ENCODE measurements at regions not wholly inside any gene's neighbourhood (a gene's known extent, or its start where the extent isn't known, plus 50 kb on each side); places are given as distances from the start of the nearest gene placed in this dataset.
"Not testable (repeated sequence)": the region's sequence is repeated elsewhere in the genome, so short reads cannot be mapped to it uniquely, and the experiment has no call there.

DNA sequence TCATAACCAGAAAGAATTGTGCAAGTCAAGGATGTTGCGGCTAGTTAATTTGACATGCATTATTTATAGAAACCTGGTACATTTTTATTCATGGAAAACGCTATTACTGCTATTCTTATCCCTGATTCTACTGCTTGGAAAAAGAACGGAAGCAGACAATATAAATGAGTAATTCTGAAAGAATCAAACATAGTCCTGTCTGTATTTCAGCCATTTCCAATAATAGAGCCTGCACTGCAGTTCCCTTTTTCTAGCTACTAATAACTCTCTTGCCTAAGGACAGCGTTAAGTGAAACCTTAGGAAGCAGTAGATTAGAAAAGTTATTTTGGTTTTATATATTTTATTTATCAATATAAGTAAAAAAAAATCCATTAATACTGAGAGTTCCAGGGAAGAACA, 414.9 kb downstream of the CYLC2 start:
- DNase-seq = no peak

DNA sequence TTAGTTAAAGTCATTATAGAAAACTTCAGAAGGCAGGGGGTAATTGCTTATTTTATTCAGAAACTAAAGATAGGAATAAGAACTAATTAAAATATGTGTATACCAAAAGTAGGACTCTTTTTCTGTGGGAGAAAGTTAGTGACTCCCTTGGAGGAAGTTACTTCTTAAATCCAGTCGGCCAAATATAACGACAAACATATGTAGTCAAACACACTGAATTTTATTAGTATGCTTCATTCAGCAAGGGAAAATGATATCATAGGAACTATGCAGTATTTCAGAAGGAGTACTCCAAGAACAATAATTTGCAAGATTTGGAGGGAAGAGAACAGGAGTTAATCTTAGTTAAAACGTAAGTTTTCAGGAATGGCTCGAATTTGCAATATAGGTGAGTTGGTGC, 432.6 kb downstream of the CYLC2 start:
- DNase-seq = no peak

DNA sequence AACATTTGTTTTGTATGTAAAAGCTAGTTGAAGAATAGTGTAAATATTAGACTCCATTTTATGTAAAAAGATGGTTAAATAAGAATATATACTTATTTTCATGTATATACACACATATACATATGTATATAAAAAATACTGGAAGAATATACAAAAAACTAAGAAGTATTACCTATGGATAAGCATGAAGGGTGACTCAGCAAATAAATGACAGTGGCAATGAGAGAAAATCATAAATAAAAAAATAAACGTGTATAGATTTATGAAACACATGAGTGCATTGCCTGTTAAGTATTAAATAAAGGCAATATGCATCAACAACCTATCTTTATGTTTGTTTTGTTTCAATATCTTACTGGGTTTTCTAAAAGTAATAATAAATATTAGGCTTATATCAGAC, 435.3 kb downstream of the CYLC2 start:
- DNase-seq = no peak

DNA sequence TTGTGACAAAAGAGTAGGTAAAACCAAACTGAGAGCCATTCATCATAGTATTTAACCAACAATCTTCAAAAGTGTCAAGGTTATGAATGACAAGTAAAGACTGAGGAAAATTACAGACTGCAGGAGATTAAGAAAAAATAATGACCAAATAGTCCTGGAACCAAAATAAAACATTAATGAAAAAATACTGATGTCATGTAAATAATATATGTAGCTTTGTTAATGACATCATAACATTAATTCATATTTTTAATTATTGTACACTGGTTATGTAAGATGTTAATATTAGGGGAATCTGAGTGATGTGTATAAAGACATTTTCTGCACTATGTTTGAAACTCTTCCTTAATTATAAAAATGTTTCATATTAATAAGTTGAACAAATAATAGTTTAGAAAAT, 436.7 kb downstream of the CYLC2 start:
- no peak for DNase-seq

DNA sequence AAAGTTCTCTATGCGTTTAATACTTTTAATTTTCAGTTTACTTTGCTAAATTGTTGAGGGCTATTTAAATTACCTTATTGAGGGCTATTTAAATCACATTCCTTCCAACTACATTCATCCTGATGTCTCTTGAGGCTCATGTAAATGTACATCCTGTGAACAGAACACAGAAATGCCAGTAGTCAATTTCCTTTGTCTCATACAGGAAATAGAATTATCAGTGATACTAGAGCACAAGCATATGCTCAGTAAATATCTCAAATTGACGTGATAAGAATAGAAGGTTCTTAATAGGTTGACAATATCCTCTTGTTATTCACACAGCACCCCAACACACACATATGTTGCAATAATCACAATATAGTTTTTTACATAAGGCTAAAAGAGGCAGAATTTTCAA, 449.0 kb downstream of the CYLC2 start:
- no peak for DNase-seq

DNA sequence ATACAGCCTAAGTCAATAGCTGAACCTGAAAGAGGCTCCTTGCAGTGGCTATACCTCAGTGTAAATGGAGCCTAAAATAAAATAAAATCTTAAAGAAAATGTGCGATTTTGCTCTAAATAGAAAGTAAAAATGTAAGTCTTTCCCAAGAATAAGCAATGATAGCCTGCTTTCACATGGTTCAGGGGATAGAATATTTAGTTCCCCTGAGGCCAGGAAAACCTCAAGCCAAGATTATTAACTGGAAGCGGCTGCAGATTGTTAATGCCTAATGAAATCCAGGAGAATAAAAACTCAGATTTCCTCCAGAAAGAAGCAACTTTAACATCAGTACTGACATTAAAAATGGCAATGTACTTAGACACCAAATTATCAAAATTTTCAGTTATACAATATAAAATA, 463.7 kb downstream of the CYLC2 start:
- no peak for DNase-seq

DNA sequence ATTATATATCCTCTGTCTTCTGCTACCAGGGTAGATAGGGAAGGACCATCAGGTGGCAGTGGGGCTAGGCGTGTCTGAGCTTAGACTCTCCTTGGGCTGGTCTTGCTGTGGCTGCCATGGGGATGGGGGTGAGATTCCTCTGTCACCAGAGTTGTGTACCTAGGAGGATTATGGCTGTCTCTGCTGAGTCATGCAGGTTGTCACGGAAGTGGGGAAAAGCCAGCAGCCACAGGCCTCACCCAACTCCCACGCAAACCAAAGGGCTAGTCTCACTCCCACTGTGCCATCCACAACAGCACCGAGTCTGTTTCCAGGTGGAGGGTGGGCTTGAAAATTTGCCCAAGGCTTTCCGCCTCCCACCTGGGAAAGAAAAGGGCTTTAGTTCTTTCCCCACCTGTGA, 476.1 kb downstream of the CYLC2 start:
- no peak for DNase-seq

DNA sequence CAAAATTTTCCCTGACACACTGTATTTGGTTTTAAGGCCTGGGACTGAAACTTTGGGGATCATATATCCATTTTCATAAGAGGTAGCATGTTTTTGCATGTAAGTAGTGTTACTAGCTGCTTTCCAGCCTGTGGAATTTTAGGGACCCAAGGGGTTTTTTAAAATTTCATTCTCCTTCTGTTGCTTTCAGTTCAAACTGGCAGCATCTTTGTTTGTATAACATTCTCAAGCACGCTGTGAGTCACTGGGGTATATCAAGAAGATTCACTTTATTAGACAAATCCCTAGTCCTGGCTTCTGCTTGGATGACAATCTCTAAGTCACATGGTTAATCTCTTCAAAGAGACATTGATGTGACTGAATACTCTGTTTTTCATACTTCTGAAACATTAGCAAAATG, 479.0 kb downstream of the CYLC2 start:
- DNase-seq = no peak

DNA sequence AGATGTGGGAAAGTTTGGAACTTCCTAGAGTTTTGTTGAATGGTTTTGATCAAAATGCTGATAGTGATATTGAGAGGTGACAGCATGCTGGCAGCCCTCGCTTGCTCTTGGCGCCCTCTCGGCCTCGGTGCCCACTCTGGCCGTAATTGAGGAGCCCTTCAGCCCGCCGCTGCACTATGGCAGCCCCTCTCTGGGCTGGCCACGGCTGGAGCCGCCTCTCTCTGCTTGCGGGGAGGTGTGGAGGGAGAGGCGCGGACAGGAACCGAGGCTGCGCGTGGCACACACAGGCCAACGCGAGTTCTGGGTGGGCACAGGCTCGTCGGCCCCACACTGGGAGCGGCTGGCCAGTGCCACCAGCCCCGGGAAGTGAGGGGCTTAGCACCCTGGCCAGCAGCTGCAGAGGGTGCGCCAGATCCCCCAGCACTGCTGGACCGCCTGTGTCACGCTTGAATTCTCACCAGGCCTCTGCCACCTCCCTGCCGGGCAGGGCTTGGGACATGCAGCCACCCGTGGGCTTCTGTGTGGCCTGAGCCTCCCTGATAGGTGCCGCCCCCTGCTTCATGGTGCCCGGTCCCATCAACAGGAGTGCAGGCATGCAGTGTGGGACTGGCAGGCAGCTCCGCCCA, 488.5 kb downstream of the CYLC2 start:
- no peak for DNase-seq

DNA sequence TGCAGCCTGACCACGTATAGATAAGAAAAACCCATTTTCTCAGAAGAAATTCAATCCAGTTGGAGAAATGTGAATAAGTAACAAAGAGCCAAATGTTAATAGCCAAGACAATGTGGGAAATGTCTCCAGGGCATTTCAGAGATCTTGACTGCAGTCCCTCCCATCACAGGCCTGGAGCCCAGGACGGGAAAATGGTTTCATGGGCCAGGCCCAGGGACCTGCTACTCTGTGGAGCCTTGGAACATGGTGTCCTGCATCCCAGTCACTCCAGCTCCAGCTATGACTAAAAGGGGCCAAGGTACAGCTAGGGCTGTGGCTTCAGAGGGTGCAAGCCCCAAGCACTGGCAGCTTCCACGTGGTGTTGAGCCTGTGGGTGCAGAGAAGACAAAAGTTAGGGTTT, 490.0 kb downstream of the CYLC2 start:
- no peak for DNase-seq

DNA sequence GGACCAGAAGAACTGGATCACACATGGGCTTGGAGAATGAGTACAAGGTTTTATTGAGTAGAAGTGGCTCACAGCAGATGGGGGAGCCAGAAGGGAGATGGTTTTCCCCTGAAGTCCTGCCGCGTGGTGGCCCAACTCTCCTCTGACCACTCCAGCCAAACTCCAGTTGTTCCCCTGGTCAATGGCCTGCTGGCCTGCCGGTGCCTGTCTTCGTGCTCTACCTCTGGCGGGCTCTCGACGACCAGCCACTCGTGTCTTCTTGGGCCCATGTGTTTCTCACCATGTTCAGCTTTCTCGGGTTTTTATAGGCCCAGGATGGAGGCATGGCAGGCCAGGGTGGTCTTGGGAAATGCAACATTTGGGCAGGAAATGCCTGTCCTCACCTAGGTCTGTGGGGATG, 519.6 kb downstream of the CYLC2 start:
- DNase-seq = no peak

DNA sequence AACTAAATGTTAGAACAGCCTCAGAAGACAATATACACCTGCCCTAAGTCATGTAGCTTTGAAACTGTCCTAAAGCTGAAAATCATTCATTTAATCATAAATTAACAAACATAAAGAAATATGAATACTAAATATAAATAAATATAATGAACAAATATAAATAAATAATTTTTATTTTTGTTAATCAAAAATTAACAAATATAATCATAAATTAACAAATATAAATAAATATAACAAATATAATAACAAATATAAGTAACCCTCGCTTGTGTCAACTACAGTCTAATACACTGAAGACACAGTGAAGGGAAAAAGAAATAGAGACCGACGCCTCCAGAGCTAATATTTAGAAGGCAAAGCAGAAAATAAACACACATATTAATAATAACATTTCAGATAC, 527.3 kb downstream of the CYLC2 start:
- no peak for DNase-seq

DNA sequence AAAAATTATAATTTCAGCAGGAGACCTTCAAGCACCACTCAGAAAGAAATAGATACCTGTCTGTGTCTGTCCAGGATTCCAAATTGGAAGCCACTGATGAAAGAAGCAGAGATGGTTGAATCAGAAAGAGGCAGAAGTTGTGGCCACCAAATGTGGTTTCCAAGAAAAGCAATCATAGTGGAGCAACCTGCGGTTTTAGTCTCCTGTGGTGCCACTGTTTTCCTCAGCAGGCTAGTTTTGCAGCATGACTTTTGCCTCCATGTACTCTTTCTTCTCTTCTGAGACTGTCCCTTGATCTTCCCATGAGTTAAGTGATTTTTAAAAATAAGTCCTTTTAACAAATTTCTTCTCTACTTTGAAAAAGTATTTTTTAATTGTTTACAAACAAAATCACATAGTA, 535.8 kb downstream of the CYLC2 start:
- no peak for DNase-seq

DNA sequence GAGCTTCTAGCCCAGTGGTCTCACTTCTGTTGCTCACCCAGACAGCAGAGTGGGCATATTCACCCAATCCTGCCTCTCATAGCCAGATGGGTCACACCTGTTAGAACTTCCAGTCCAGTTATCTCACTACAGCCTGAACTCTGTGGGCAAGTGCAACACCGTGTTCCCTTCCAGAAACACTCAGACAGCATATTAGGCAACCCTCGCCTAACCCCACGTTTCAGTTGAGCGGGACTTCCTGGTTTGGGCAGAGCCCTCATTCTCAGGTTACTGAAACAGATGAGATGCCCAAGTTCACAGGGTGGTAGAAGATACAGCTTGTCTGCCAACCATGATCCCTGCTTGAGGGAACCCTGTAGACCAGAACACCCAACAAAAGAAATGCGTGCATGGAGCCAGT, 538.2 kb downstream of the CYLC2 start:
- no peak for DNase-seq

DNA sequence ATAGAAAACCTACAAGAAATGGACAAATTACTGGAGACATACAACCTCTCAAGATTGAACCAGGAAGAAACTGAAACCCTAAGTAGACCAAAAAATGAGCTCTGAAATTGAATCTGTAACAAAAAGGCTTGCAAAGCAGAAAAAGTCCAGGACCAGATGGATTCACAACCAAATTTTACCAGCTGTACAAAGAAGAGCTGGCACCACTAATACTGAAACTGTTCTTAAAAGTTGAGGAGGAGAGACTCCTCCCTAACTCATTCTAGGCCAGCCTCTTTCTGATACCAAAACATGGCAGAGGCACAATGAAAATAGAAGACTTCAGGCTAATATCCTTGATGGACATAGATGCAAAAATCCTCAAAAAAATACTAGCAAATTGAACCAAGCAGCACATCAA, 542.3 kb downstream of the CYLC2 start:
- no peak for DNase-seq

DNA sequence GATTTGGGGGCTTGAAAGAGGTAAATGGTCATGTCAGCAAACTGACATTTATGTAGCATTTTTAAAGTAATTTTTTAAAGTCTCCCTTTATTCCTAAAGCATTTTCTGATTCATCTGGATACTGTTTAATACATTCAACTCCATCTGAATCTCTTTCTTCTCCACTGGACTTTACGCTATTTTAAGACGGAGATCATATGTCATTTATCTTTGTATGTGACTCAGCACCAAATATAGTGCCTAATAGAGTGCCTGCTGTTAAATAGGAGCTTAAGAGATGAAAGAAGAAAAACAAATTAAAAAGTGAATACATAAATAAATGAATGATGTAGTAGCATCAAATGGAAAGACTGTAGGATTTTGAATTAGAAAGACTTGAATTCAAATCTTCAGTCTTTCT, 548.8 kb upstream of the SMC2 start:
- DNase-seq = no peak

DNA sequence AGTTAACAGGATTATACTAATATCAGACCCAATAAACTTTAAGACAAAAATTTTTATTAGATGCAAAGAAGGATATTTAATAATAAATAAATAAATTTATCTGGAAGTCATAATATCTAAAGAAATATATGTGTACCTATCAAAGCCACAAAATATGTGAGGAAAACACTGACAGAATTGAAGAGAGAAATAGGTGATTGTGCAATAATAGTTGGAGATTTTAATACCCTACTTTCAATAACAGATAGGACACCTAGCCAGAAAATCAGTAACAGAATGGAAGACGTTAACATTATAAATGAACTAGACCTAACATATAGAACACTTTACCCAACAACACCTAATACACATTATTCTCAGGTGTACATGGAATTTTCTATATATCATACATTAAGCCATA, 541.4 kb upstream of the SMC2 start:
- no peak for DNase-seq

DNA sequence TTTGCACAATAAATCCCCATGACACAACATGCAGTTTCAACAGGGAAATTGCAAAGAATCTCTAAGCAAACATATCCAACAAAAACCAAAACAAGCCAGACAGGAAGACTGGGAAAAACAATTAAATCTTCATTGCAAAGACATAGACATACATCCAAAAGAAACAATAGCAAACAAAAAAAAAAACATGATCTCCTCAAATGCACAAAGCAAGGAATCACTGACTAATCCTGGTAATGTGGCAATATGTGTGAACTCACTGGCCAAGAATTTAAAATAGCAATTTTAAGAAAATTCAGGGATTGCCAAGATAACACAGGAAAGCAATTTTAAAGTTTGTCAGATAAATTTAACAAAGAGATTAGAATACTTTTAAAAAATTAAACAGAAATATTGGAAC, 520.1 kb upstream of the SMC2 start:
- DNase-seq = no peak

DNA sequence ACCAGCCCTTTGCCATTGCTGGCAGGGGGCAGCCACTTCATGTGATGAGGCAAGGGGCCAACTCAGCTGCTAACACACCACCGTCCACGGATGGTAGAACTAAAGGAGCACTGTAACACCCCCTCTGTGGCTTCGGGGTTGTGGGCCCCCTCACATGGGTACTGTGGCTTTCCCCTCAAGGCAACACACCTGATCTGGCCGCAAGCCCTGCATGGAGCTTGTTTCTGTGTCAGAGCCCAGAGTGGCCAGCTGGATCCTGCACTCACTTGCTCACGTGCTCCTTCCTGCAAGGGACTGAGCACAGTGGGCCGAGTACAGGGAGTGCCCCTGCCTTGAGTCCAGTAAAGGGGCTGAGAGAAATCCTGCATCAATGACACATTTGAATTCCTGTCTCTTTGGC, 507.4 kb upstream of the SMC2 start:
- no peak for DNase-seq

DNA sequence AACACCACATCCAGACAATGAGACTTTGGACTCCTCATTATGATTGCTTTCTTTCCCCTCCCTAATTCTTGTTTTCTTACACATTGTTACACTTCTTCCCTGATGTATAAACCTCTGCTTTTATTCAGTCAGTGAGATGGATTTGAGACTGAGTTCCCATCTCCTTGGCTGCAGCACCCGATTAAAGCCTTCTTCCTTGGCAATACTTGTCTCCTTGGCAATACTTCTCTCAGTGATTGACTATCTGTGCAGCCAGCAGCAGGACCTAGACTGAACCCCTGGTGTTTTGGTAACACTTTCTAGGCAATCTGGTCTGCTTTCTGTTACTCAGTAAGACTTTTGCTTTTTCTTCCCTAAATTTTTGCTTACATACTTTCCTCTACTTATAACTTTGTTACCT, 492.8 kb upstream of the SMC2 start:
- no peak for DNase-seq

DNA sequence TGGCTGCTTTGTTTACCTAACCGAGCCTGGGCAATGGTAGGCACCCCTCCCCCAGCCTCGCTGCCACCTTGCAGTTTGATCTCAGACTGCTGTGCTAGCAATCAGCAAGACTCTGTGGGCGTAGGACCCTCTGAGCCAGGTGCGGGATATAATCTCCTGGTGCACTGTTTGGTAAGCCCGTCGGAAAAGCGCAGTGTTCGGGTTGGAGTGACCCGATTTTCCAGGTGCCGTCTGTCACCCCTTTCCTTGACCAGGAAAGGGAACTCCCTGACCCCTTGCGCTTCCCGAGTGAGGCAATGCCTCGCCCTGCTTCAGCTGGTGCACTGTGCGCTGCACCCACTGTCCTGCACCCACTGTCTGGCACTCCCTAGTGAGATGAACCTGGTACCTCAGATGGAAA, 482.2 kb upstream of the SMC2 start:
- DNase-seq = not testable (repeated sequence)

DNA sequence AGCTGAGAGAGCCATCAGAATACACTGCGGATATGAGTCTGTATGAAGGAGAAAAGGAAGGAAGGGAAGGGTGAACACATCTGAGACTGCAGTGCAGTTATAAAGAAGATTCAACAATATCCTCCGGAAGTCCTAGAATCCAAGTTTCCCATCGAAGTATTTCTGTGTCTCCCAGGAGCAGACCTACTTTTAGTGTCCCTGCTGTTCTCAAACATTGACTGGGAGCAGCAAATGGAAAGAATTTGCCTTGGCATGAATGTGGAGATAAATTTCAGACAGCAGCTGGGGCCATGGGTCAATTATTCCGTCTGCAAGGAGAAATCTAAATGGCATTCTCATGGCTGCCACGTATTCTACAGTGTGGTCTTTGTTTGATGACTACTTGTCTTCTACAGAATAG, 478.1 kb upstream of the SMC2 start:
- DNase-seq = no peak

DNA sequence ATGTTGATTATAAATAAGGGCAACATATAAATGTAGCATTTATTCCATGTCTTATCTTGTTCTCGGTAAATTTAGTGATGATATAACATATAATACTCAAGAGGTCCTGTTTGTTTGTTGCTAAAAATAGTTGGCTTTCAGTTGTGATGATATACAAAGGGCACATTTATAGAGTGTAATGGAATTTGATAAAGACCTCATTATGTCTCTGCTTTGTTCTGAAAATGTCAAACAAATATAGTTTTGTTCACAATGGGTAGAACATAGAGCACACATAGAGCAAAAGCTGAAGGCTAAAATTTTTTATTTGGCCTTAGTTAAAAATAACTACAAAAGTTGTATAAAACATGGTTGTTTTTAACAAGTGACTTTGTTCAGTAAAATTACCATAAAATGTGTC, 477.1 kb upstream of the SMC2 start:
- DNase-seq = no peak

DNA sequence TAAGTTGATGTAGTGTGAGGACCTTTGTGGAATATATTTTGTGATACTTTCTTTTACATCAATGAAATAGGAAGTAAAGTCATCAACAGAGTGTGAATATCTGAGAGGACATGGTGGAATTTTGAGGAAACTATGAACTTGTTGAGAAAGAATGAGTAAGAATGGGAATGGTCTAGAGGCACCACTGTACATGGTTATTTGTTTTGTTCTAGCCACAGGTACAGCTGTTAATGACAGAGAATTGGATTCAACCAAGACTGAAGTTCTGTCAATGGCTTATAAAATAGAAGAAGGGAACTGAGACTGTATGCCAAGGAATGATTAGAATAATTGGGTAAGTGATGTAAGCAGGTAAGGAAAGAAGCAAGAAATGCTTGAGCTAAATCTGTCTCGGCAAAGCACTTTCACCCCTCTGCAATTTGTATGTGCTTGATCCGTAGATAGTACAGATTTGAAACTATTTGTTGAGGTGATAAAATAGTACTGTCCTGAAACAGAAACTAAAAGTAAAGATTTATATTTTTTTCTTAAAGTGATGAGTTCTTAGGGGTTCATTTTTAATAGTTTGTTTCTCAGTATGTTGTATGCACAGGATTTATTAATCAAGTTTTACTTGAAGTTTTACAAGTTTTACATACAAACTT, 468.8 kb upstream of the SMC2 start:
- no peak for DNase-seq

DNA sequence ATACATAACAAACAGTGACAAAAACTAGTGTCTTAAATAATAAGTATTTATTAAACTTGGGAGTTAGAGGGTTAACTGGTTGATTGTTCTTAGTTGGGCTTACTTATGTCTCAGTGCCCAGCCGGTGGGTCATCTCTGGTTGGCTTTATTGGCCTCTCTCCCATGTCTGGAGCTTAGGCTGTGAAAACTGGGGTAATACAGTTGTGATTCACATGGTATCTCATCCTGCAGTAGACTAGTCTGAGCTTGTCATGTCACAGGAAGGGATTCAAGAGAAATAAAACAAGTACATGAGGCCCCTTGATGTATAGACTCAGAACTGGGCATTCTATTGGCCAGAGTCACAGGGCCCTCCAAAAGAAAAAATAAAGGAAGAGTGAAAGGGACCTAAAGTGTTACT, 466.4 kb upstream of the SMC2 start:
- no peak for DNase-seq

All from T1000 (cell line).